ENCODE measurements at regions not wholly inside any gene's neighbourhood (a gene's known extent, or its start where the extent isn't known, plus 50 kb on each side); places are given as distances from the start of the nearest gene placed in this dataset.

DNA sequence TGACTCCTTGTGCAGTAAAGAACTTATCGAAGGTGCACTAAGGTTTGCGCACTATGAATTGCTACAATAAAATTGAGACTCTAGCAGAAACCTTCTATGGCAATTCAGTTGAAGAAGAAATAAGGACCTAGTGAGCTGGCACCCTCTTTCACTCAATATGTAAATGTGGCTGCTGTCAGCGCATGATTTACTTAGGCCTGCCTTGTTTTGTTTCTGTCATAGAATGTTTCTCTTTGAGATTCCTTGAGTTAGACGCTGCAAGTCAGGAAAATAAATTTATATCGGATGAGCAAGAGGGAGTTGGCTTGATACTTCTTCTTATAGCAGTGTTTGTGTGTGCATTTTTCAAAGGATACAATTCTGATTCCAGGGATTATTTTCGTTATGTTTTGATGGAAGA lies 322.1 kb downstream of the BLID start:
- TF ChIP-seq MAZ (IDR thresholded peaks at IDR 0.05; ENCODE audit: borderline replicate concordance, low read depth, low read length) (no peak), MAZ (CRISPR knock-in tag; IDR thresholded peaks at IDR 0.05; ENCODE audit: low read depth) (no peak), MAX (IDR thresholded peaks at IDR 0.05) (no peak), NR0B2 (CRISPR knock-in tag; IDR thresholded peaks at IDR 0.05) (no peak)

Data from HepG2 (cell line).